Fibroblast of lung (primary cell): ENCODE measurements at regions not wholly inside any gene's neighbourhood (a gene's known extent, or its start where the extent isn't known, plus 50 kb on each side); places are given as distances from the start of the nearest gene placed in this dataset.

Source experiments
- EZH2 ChIP-seq: IDR thresholded peaks from 2 replicates; pipeline ENCODE4 v1.5.1; 2012; ENCODE audit warnings: low read length, control low read depth, mild to moderate bottlenecking; ENCODE audit errors: missing control alignments
- TF ChIP-seq, protein P1 (sequence below), 2 donors: IDR thresholded peaks in 1 of 2; conservative IDR thresholded peaks in 1 of 2; 1 replicate in 1 of 2; 2 replicates in 1 of 2; pipeline ENCODE4 v1.5.1; 2011 to 2012; ENCODE audit warnings: low read length in 2 of 2, control low read depth in 1 of 2, inconsistent platforms in 1 of 2, low read depth in 1 of 2, mild to moderate bottlenecking in 1 of 2

DNA sequence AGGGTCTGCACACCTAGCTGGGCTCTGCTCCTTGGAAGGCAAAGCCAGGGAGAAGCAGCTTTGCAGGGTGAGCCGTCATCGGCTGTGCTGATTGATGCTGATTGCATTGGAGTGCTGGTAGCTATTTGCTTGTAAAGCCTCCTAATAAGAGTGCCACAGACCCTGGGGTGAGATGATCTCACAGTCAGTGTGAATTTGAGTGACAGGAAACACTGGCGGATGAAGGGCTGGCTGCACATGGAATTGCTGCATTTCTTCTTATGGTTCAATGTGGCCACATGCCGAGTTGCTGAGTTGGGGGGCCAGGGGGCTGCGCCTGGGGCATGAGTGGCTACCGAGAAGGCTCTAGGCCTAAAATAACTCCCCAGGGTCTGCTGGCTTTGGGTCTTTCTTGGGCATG, 138.2 kb upstream of the CACNA1E start:
- TF ChIP-seq, protein P1, sequence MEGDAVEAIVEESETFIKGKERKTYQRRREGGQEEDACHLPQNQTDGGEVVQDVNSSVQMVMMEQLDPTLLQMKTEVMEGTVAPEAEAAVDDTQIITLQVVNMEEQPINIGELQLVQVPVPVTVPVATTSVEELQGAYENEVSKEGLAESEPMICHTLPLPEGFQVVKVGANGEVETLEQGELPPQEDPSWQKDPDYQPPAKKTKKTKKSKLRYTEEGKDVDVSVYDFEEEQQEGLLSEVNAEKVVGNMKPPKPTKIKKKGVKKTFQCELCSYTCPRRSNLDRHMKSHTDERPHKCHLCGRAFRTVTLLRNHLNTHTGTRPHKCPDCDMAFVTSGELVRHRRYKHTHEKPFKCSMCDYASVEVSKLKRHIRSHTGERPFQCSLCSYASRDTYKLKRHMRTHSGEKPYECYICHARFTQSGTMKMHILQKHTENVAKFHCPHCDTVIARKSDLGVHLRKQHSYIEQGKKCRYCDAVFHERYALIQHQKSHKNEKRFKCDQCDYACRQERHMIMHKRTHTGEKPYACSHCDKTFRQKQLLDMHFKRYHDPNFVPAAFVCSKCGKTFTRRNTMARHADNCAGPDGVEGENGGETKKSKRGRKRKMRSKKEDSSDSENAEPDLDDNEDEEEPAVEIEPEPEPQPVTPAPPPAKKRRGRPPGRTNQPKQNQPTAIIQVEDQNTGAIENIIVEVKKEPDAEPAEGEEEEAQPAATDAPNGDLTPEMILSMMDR (conservative IDR thresholded peaks at IDR 0.05 in 1 of 2, IDR thresholded peaks at IDR 0.05 in 1 of 2; ENCODE audit: low read depth in 1 of 2, low read length in 2 of 2) = no peak
- no peak for TF ChIP-seq EZH2
